Esophagus mucosa (tissue), 1 donor: ENCODE measurements at regions not wholly inside any gene's neighbourhood (a gene's known extent, or its start where the extent isn't known, plus 50 kb on each side); places are given as distances from the start of the nearest gene placed in this dataset.
"Not testable (repeated sequence)": the region's sequence is repeated elsewhere in the genome, so short reads cannot be mapped to it uniquely, and the experiment has no call there.

Source experiments
- ATAC-seq: fragments of 200-7000 bp; cut with Tn5 transposase; one replicate; pipeline ENCODE4 v1.9.1; 2020
- donor health status: DM: yes; HTN: yes; CAD: no.

- ATAC-seq, result peak; percentile 39
Observed at GRCh38 chr11:129637983-129638776, 177.5 kb upstream of the TMEM45B start.

GRCh38 chr11:129639300-129639699 lies 176.3 kb upstream of the TMEM45B start:
- ATAC-seq, result peak; percentile 71

- ATAC-seq, result no peak
Observed at GRCh38 chr11:129640671-129641070, 175.0 kb upstream of the TMEM45B start.

GRCh38 chr11:129643031-129643721 lies 172.5 kb upstream of the TMEM45B start:
- ATAC-seq, result peak; percentile 94

- no peak for ATAC-seq
Observed at GRCh38 chr11:129644326-129644725, 171.3 kb upstream of the TMEM45B start.

- no peak for ATAC-seq
Observed at GRCh38 chr11:129645943-129646342, 169.7 kb upstream of the TMEM45B start.

- not testable (repeated sequence) for ATAC-seq
Observed at GRCh38 chr11:129650044-129650443, 165.6 kb upstream of the TMEM45B start.

GRCh38 chr11:129652835-129653234 lies 162.8 kb upstream of the TMEM45B start:
- peak; percentile 86 for ATAC-seq

- no peak for ATAC-seq
Observed at GRCh38 chr11:129655247-129655832, 160.3 kb upstream of the TMEM45B start.

- ATAC-seq, result no peak
Observed at GRCh38 chr11:129657866-129658525, 157.7 kb upstream of the TMEM45B start.

- ATAC-seq, result no peak
Observed at GRCh38 chr11:129658526-129658867, 157.2 kb upstream of the TMEM45B start.

- ATAC-seq, result no peak
Observed at GRCh38 chr11:129680907-129681306, 134.7 kb upstream of the TMEM45B start.

- no peak for ATAC-seq
Observed at GRCh38 chr11:129681344-129682114, 134.1 kb upstream of the TMEM45B start.

GRCh38 chr11:129686269-129686668 lies 129.4 kb upstream of the TMEM45B start:
- no peak for ATAC-seq

GRCh38 chr11:129691142-129691541 lies 124.5 kb upstream of the TMEM45B start:
- no peak for ATAC-seq

- ATAC-seq, result no peak
Observed at GRCh38 chr11:129694538-129694937, 121.1 kb upstream of the TMEM45B start.

- peak; percentile 23 for ATAC-seq
Observed at GRCh38 chr11:129694966-129695365, 120.7 kb upstream of the TMEM45B start.

GRCh38 chr11:129695571-129696308 lies 119.9 kb upstream of the TMEM45B start:
- peak; percentile 96 for ATAC-seq

GRCh38 chr11:129696309-129696989 lies 119.2 kb upstream of the TMEM45B start:
- ATAC-seq, result no peak

GRCh38 chr11:129698212-129698611 lies 117.4 kb upstream of the TMEM45B start:
- ATAC-seq, result no peak

- no peak for ATAC-seq
Observed at GRCh38 chr11:129699711-129700304, 115.8 kb upstream of the TMEM45B start.
